Activated effector memory CD4-positive, alpha-beta T cell treated with anti-CD3 and anti-CD28 coated beads, Interleukin-2, amount 50 U/mL, for 16 hours (primary cell): ENCODE measurements at regions not wholly inside any gene's neighbourhood (a gene's known extent, or its start where the extent isn't known, plus 50 kb on each side); places are given as distances from the start of the nearest gene placed in this dataset.
A peak's percentile ranks its signal among the peaks of the same experiment; 100 is the strongest.

Experiments used
- DNase-seq: peaks from one replicate; pipeline ENCODE4 v3.0.0-alpha.2; 2020

DNA sequence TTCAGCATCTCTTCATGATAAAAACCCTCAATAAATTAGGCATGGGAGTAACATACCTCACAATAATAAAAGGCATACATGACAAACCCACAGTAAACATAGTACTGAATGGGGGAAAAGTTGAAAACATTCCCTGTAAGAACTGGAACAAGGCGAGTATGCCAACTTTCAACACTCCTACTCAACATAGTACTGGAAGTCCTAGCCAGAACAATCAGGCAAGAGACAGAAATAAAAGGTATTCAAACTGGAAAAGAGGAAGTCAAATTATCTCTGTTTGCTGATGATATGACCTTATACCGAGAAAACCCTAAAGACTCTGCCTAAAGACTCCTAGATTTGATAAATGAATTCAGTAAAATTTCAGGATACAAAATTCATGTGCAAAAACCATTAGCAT, 167.6 kb downstream of the TMEM38B start:
- no peak for DNase-seq

DNA sequence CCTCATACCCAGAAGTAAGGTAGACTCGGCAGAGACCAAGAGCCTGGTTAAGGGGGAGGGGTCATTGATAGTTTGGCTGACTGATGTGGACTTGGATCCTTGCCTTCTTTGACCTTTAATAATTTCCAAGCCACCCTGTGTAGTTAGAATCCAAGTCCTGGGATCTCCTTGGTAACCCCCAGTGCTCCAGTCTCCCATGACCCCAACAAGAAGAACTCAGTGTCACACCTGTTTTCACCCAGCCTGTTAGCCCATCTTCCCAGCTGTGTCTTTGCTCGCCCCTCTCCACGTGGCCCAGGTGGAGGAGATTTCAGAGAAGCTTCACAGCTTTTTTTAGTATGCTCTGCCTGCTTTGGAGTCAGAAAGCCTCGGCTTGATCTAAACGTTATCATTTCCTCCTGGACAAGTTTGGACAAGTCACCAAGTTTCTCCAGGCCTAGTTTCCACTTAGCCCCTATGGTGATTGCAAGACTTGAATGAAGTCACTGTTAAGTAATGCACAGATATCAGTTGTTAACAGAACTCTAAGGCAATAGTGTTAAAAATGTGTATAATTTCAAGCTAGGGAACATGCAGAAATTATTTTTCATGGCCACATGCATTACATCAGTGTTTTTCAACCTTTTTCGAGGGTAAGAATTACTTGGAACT, 170.0 kb downstream of the TMEM38B start:
- DNase-seq: no peak

DNA sequence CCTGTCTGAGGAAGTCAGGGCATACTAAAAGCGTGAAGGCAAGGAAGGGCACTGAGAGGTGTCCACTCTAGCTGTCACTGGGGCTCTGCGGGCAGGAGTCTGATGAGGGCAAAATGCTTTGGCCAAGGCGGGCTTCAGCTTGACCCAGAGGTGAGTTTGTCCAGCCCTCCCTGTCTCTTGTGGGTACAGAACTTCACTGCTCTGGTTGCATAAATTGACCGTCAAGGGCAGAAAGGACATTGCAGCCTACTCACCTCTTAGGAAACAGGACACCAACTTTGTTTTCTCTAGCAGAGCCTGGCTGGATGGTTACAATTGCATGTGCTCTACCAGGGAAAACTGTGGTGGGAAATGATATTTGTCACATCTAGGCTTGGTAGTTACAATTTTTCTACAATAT, 170.9 kb downstream of the TMEM38B start:
- DNase-seq: no peak

DNA sequence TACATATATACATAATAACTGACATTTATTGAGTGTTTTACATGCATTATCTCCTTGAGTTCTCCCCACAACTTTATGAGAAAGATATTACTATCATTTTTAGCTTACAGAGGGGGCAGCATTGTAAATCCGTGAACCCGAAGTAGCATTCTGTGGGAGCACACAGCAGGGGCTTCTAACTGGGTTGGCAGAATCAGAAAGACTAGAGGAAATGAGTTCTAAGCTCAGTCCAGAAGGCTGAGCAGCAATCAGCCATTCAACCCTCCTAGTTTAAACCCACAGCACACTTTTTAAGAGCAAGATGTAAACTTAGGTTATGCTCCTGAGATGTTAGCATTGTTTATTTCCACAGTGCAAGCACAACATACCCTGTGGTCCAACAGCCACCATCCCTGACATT, 177.2 kb downstream of the TMEM38B start:
- DNase-seq: no peak

DNA sequence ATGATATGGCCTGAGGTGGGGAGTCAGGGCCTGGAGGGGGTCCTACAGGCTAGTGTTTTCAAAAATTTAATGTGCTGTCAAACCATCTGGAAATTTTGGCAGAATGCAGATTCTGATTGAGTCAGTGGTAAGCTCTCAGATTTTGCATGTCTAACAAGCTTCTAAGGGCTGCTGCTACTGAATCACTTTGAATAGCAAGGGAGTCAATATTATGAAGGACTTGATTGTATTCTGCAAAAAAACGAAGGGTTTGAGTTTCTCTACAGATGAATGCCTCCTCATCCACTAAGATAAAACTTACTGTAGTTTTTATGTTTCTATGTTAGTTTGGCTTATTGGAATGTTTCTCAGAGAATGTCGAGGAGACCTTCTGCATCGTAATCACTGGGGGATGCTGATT, 179.5 kb downstream of the TMEM38B start:
- no peak for DNase-seq

DNA sequence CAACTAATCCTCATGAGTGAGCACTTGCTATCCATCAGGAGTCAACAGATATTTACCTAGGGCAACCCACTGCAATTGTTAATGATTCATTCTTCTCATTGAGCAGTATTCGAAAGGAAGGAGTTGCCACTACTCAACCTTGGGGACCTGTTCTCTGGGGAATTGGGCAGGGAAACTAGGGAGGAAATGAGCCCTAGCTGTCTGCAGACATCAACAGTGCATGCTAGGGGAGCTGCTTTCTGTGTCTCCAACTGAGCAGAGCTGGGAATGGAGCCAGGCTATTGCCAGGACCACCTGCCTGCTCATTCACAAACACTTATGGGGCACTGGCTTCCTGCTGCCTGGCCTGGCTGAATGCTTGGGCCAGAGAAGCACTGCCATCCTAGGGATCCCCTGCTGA, 183.4 kb downstream of the TMEM38B start:
- no peak for DNase-seq

DNA sequence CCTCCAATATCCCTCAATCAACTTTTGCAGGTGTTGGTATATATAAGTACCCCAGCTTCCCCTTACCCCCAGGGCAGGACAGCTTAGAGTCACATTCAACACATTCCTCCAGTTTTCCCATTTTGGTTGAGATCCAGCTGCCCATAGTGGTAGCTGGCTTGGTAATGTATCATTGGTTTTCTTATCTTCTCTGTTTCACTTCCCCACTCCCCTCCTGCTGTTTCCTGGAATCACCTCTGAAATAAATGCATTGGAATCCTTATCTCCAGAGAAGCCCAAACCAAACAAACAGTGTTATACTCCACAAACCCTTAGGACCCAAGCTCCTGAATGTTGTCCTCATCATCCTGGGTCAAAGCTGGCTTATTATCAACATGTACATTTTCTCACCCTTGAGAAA, 184.8 kb downstream of the TMEM38B start:
- no peak for DNase-seq

DNA sequence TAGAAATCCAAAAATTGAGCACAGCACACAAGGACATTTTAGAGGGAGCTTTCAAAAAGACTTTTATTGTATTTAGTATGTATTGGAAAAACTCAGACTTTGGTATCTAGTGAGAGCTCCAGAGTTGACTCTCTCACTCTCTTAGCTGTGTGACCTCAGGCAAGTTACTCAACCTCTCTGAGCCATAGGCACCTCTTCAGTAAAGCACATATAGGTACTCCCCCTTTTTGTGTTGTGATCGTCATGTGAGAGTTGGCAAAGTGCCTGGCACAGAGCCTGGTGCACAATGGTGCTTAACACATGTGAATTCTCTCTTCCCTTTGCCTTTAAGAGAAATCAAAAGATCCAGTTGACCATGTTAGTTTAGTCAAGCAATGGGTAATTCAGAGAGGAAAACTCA, 186.2 kb downstream of the TMEM38B start:
- DNase-seq: no peak

DNA sequence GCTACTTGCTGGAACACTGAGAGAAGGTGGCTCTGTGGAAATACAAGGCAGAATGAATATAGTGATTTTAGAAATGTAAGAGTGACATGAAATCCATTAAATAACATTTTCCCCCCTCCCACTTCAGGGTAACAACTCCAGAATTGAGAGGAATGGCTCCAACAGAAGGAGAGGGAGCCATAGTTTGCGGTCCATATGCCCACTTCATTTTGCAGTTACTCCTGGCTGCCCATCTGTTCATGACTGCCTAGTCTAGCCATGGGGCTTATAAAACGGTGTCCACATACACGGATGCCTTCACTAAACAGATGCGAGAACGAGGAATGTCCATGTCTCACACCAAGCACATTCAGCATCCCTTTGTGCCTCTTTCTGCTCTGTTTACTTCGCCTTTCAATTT, 186.7 kb downstream of the TMEM38B start:
- DNase-seq: no peak

DNA sequence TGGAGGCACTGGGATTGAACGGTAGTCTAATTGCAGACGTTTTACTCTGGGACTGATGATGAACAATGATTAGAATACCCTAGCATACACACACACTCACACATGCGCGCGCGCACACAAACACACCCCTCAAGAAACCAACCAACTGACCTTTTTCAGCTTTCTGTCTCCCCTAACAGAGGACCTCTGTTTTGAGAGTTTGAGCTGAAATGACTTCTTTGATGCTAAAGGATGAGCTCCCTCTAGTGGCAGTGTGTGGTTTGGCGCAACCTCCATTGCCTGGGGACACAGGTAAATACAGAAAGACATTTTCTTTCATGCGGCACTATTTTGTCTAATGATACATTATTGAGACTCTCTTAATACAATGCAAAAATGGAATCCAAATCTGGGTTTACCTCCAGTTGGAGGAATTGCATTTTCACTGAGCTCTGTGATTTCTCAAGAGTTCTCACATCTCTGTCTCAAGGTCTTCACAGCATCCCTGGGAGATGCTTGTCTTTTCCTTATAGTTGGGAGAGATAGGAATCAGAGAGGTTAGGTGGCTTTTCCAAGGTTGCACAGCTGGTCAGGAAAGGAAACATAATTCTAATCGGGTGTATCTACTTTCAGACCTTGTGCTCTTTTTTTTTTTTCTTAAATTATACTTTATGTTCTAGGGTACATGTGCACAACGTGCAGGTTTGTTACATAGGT, 187.5 kb downstream of the TMEM38B start:
- DNase-seq: peak; percentile 84

DNA sequence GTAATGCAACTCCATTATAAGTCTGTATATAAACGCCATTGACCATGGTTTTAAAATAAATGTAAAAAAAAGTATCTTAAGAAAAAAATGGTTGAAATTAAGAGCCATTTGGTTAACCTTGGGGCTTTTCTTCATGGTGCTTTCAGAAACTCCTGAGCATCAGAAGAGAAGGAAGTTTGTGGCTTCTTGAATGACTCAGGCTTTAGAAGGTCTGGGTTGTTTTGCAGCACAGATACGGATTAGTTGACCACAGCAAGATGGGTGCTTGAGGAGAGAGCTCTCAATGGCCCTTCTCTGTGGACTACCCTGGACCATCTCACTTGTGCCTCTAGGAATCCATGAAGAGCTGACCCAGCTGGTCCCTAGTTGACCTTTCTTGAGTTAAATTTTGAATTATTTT, 189.5 kb downstream of the TMEM38B start:
- no peak for DNase-seq

DNA sequence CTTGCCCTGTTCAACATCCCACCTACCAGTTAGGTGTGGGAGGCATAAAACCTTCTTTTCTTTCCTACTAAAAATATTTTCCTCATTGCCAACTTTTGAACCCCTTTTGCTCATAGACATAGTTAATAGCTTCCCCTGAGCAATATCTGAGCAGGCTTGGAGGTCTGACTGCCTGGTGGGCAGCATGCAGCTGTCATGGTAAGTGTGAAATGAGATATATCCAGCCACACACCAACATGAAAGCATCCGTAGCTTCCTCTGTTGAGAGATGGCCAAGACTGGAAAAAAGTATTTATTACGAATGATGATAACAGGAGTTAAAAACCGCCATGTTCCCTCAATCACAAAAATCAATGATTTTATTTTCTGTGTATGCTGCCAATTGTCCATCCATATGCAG, 190.1 kb downstream of the TMEM38B start:
- no peak for DNase-seq

DNA sequence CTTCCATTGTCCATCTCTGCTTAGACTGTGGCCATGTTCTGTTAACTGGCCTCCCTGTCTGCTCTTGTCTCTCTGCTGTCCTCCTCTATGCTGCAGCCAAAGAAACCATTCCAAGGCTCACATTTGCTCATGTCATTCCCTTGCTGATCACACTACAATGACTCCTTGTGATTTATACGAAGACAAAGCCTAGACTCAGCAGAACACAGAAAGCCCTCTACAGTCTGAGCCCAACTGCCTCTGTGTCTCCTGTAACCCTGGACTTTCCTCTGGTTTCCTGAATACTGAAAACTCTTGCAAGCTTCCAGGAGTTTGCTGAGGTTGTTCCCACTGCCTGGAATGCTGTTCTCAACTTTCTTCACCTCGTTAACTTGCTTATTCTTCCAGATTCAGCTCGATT, 191.8 kb downstream of the TMEM38B start:
- DNase-seq: no peak

DNA sequence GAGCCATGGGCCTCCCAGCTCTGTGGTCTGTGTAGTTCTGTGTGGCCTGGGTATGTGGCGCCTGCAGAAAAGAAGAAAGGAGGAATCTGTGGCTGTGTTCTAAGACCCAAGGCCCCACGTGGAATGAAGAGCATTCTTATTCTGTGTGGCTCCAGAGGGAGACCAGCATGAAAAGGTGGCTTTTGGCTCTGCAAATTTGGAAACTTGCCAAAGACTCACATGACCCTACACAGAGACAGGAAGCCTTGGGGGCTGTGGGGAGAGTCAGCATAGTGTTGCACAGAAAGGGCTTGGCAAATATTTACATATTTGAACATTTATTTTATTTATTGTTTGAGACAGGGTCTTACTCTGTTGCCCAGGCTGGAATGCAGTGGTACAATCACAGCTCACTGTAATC, 193.3 kb downstream of the TMEM38B start:
- DNase-seq: no peak

DNA sequence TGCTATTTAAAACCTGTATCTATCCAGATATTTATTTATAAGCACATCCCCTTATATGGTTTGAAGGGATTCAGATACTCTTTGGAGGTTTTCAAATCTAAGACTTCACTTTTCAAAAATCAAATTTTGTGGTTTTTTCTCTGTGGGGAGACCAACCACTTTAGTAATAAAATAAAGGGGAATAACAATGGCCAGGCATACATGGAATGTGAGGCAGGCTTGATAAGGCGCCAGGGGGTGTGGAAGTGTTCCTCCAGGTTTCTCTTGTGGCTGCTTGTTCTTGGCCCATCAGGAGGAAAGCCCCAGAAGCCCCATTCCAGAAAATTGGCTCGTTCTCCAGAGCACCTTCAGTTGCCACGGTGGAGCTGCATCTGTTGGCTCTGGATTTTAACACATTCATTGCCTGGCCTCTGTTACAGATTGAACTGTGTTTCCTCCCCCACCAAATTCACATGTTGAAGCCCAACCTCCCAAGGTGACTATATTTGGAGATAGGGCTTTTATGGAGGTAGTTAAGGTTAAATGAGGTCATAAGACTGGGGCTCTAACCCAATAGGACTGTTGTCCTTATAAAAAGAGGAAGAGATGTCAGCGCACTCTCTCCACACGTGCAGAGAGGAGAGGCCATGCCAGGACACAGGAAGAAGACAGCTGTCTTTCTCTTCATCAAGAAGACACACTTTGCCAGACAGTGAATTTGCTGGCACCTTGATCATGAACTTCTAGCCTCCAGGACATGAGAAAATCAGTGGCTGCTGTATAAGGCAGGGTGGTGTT, 195.9 kb downstream of the TMEM38B start:
- no peak for DNase-seq

DNA sequence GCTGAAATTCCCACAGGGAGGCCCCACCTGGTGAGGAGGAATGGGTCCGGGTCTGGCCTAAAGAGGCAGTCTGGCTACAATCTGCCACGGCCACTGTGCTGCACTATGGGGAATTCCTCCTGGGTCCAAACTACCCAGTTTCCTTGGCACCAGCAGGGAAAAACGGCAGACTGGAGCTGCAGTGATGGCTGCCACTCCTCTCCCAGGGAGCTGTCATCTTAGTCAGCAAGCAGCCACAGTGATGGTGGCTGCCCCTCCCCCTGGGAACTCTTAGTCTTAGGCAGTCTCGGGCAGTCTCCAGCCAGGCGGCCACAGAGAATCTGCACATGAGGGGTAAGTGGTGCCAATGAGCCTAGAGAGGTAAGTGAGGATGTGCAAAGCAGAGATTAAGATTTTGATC, 205.8 kb downstream of the TMEM38B start:
- no peak for DNase-seq

DNA sequence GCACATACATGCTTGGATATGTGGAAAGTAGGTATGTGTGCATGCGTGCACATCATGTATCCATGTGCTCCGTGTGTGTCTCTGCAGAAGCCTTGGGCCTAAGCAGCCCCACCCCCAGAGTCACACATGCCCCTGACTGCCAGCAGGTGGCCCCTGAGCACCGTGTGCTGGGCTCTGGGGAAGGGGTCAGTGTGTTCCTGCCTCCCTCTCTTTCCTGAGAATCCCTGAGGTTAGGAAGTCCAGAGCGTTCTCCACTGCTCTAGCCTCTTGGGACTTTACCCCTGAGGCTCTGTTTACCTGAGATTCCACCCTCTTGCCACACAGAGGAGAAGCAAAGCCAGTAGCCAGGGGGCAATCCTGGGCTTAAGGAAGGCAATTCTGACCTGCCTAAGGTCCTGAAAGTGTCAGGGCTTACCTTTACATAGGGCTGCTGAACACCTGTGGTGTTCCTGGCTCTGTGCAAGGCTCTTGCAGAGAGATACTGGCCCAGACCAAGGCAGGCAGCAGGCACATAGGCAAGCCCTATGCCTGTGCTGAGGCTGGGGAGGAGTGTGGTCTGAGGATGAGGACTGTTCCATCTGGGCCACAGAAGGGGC, 207.3 kb downstream of the TMEM38B start:
- DNase-seq: no peak

DNA sequence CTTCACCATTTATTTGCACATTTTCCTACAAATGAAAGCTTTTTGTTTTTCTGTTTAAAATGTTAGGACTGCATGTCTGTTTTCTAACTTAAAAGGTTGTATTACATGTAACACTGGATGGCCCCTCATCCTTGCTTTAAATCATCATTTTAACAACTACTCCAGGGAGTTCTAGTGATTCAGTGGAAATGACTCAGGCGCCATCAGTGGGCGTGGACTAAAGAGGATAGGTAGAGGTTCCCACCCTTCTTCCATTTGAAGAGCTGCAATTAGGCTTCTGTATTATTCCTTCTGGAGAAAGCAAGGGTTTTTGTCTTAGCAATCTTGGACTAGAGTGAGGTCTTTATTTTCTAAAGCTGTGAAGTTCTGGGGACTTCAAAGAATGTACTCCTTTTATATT, 213.7 kb downstream of the TMEM38B start:
- DNase-seq: no peak

DNA sequence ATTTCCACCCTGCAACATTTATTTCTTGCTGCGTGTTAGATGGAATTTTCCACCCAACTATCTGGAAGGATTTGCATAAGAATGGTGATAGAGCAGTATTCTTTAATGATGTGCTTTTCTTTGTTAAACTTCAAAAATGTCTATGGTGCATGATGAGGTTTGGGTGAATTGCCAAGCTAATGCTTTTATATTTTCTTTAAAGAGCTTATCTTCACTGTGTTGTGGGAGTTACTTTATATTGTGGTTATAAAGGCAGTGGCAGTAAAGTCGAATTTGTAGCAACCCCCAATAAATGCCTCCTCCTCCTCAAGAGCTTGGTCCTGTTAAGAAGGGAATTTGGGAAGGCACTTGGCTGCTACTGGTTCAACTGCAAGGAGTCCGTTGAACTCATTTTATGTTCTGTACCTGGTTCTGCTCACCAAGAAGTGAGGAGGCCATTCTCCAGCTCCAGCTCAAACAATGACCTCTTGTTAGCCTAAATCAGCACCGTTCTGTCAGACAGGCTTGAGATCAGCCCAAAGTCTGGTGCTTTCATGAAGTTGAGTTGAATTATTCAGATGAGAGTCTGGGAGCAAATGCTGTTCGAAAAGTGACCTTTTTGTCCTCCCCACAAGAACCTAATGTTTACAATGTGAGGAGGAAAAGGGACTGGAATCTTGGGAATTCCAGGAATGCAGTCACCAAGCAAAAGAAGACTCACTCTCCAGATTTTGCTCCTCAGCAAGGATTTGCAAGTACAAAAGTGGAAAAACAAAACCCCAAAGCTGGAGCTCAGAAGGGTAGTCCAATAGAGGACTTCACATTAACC, 217.0 kb downstream of the TMEM38B start:
- DNase-seq: no peak

DNA sequence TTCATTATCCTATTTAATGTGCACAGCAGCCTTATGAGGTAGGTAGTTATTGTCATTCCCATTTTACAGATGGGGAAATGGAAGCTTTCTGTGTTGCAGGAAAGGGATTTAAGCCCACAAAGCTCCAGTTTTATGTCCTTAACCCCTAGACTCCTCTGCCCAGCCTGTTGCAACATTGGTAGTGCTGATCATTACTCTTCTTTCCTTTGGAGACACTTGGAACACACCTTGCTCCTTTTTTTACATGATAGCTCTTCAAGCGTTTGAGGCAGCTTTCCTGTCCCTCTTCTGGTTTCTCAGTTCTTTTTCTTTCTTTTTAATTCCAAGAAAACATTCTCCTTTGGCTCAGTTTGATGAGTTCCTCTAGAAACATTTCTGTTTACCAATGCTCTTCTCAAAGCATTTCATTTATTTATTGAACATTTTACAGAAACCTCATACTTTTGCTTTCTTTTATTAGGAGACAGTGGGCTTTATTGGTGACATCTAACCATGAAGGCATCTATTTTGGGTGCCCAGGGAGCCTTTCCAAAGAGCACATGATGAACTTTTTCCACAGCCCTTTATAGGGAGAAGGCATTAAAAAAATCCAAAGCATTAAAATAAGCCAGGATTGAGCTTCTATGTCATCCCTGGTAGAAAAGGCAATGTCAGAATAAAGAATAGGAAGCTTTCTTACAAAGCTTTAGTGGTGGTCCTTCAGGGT, 218.0 kb downstream of the TMEM38B start:
- no peak for DNase-seq

DNA sequence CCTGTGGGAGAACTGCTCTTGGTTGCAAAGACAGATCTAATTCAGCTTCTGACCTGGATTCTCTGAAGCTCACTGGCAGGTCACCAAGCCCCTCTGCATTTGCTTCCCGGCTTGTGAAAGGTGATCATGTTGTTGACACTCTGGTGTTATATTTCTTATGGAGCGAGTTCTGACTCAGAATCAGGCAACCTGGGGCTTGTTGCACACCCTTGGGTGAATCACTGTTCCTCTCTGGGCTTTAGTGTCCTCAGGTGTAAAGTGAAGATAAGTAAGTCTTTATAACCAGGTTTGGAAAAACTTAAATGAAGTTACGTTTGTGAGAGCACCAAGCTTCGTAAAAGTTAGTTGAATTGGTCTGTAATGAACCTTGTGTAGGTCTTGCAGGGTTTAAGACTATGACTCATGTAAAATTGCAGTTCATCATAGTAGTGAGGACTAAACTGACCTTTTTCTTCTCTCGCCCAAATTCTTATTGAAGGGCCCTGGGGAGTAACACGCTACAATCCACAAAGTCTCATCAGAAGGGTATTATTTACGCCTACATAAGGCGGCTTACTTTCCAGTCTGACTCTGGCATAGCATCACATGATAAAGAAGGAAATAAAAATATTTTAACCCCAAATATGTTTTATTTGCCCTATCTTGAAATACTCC, 218.6 kb downstream of the TMEM38B start:
- DNase-seq: no peak
